Right cardiac atrium (tissue), 5 donors: ENCODE measurements at regions not wholly inside any gene's neighbourhood (a gene's known extent, or its start where the extent isn't known, plus 50 kb on each side); places are given as distances from the start of the nearest gene placed in this dataset.

Experiments
- ATAC-seq, 2 donors: fragments of 200-7000 bp; cut with Tn5 transposase; one replicate each; pipeline versions ENCODE4 v1.8.0 to v1.9.1; 2020; ENCODE audit warnings: moderate library complexity in 2 of 2, mild to moderate bottlenecking in 1 of 2
- DNase-seq, 3 donors: peaks; one replicate each; pipeline ENCODE4 v3.0.0-alpha.2; 2020
- H3K27ac ChIP-seq: one replicate; pipeline ENCODE4 v1.5.1; 2013; ENCODE audit warnings: mild to moderate bottlenecking, low read length, control low read depth, moderate library complexity
- H3K27me3 ChIP-seq: one replicate; pipeline ENCODE4 v1.6.1; 2013; ENCODE audit not compliant: control insufficient read depth, insufficient read depth
- H3K4me1 ChIP-seq: one replicate; pipeline ENCODE4 v1.6.1; 2013; ENCODE audit warnings: low read length; ENCODE audit not compliant: control insufficient read depth, insufficient read depth
- H3K4me3 ChIP-seq: one replicate; pipeline ENCODE4 v1.5.1; 2013; ENCODE audit warnings: low read length, control low read depth
- H3K9me3 ChIP-seq: one replicate; pipeline ENCODE4 v1.6.1; 2013; ENCODE audit warnings: low read length; ENCODE audit not compliant: control insufficient read depth
- WGBS: extraction: QIAGEN DNeasy Blood & Tissue Kit; methylation state at CpG from one replicate; pipeline ENCODE4 v1.1.7; 2013; 5-methylcytosine and 5-hydroxymethylcytosine counted together
- intact Hi-C, 4 donors: fragments of 100-400 bp; cut with DNase I; formaldehyde crosslinking; loops; one replicate each; pipeline versions ENCODE4 v1.11.0 to v1.14.0; 2022 to 2023
- donor health status: healthy with polysubstance abuse.
- donor health status: DM: no; HTN: yes; CAD: no.
- donor health status: DM: no; HTN: no; CAD: no.
- donor health status: DM: no; HTN: yes; CAD: no; lungs with severe emphysema.
- donor health status: DM: yes; HTN: yes; CAD: no.

GRCh38 chr5:26669523-26669922, 368.9 kb downstream of the CDH9 start:
- Histone ChIP-seq H3K27me3 (no peaks in the 10 kb centered on the region), H3K9me3 (no peaks in the 10 kb centered on the region), H3K4me1 (no peaks in the 10 kb centered on the region), H3K4me3 (no peak overlapping the region), H3K27ac (no peak overlapping the region)
- intact Hi-C loops: no loop called here
- DNase-seq (no peak), ATAC-seq (no peak)
- WGBS: 87% methylated on average over 25 of the region's 25 CpGs

GRCh38 chr5:26669031-26669430, 369.4 kb downstream of the CDH9 start:
- Histone ChIP-seq H3K4me1 (no peaks in the 10 kb centered on the region), H3K27me3 (no peaks in the 10 kb centered on the region), H3K9me3 (no peaks in the 10 kb centered on the region), H3K27ac (no peak overlapping the region), H3K4me3 (no peak overlapping the region)
- no peak for DNase-seq
- no peak for ATAC-seq
- intact Hi-C loops: no loop called here
- WGBS: 84% methylated on average over 14 of the region's 14 CpGs

- no peak overlapping the region for H3K27ac ChIP-seq
- H3K4me3 ChIP-seq: no peak overlapping the region
- intact Hi-C loops: no loop called here
- H3K4me1 ChIP-seq: no peaks in the 10 kb centered on the region
- no peak for DNase-seq
- no peaks in the 10 kb centered on the region for H3K9me3 ChIP-seq
- no peak for ATAC-seq
- no peaks in the 10 kb centered on the region for H3K27me3 ChIP-seq
Measured at GRCh38 chr5:26666371-26666770, 372.0 kb downstream of the CDH9 start.

- WGBS: 93% methylated on average over 1 of the region's 1 CpG
Measured at GRCh38 chr5:26663500-26663899, 374.9 kb downstream of the CDH9 start.

GRCh38 chr5:26662806-26663360, 375.5 kb downstream of the CDH9 start:
- Histone ChIP-seq H3K27me3 (no peaks in the 10 kb centered on the region), H3K4me1 (no peaks in the 10 kb centered on the region), H3K4me3 (no peak overlapping the region), H3K27ac (no peak overlapping the region), H3K9me3 (peaks cover 3% of the 10 kb centered on the region)
- no peak for ATAC-seq
- intact Hi-C loops: no loop called here
- no peak for DNase-seq
- 76% methylated on average over 2 of the region's 2 CpGs for WGBS

More at GRCh38 chr5:26663500-26663899, 374.9 kb downstream of the CDH9 start:
- DNase-seq (no peak), ATAC-seq (no peak)
- Histone ChIP-seq H3K4me3 (no peak overlapping the region), H3K9me3 (peaks cover 2% of the 10 kb centered on the region), H3K27ac (no peak overlapping the region), H3K27me3 (no peaks in the 10 kb centered on the region), H3K4me1 (no peaks in the 10 kb centered on the region)
- intact Hi-C loops: no loop called here

- peaks cover 6% of the 10 kb centered on the region for H3K9me3 ChIP-seq
- no peak for ATAC-seq
- no peak overlapping the region for H3K27ac ChIP-seq
- H3K4me1 ChIP-seq: no peaks in the 10 kb centered on the region
- no peaks in the 10 kb centered on the region for H3K27me3 ChIP-seq
- H3K4me3 ChIP-seq: no peak overlapping the region
- DNase-seq: no peak
- WGBS: 89% methylated on average over 12 of the region's 12 CpGs
- intact Hi-C loops: no loop called here
Measured at GRCh38 chr5:26660116-26660515, 378.3 kb downstream of the CDH9 start.

GRCh38 chr5:26649000-26649399, 389.4 kb downstream of the CDH9 start:
- H3K4me1 ChIP-seq: no peaks in the 10 kb centered on the region
- WGBS: 51% methylated on average over 3 of the region's 3 CpGs
- H3K4me3 ChIP-seq: no peak overlapping the region
- intact Hi-C loops: no loop called here
- no peak for DNase-seq
- no peaks in the 10 kb centered on the region for H3K27me3 ChIP-seq
- peaks cover 2% of the 10 kb centered on the region for H3K9me3 ChIP-seq
- no peak for ATAC-seq
- no peak overlapping the region for H3K27ac ChIP-seq

- no peaks in the 10 kb centered on the region for H3K9me3 ChIP-seq
- WGBS: 65% methylated on average over 2 of the region's 2 CpGs
- intact Hi-C loops: no loop called here
Measured at GRCh38 chr5:26647781-26648180, 390.6 kb downstream of the CDH9 start.

GRCh38 chr5:26645659-26646058, 392.7 kb downstream of the CDH9 start:
- no peaks in the 10 kb centered on the region for H3K4me1 ChIP-seq
- H3K4me3 ChIP-seq: no peak overlapping the region
- intact Hi-C loops: no loop called here
- no peaks in the 10 kb centered on the region for H3K9me3 ChIP-seq
- H3K27ac ChIP-seq: no peak overlapping the region
- no peak for ATAC-seq
- DNase-seq: no peak
- WGBS: 89% methylated on average over 5 of the region's 5 CpGs
- H3K27me3 ChIP-seq: no peaks in the 10 kb centered on the region

More at GRCh38 chr5:26647781-26648180, 390.6 kb downstream of the CDH9 start:
- H3K27me3 ChIP-seq: no peaks in the 10 kb centered on the region
- H3K4me3 ChIP-seq: no peak overlapping the region
- H3K4me1 ChIP-seq: no peaks in the 10 kb centered on the region
- DNase-seq (no peak), ATAC-seq (no peak)
- H3K27ac ChIP-seq: no peak overlapping the region

GRCh38 chr5:26641492-26641891, 396.9 kb downstream of the CDH9 start:
- WGBS: 80% methylated on average over 2 of the region's 2 CpGs
- Histone ChIP-seq H3K9me3 (no peaks in the 10 kb centered on the region), H3K27ac (no peak overlapping the region), H3K4me1 (no peaks in the 10 kb centered on the region), H3K27me3 (no peaks in the 10 kb centered on the region), H3K4me3 (no peak overlapping the region)
- intact Hi-C loops: no loop called here
- ATAC-seq: no peak
- DNase-seq: no peak

GRCh38 chr5:26625099-26625498, 413.3 kb downstream of the CDH9 start:
- Histone ChIP-seq H3K4me3 (no peak overlapping the region), H3K27me3 (no peaks in the 10 kb centered on the region), H3K4me1 (no peaks in the 10 kb centered on the region), H3K27ac (no peak overlapping the region), H3K9me3 (peaks cover 2% of the 10 kb centered on the region)
- DNase-seq: no peak
- ATAC-seq: no peak
- intact Hi-C loops: no loop called here
- WGBS: 55% methylated on average over 5 of the region's 5 CpGs

GRCh38 chr5:26622947-26623346, 415.4 kb downstream of the CDH9 start:
- Histone ChIP-seq H3K27ac (no peak overlapping the region), H3K4me1 (no peaks in the 10 kb centered on the region), H3K27me3 (no peaks in the 10 kb centered on the region), H3K4me3 (no peak overlapping the region), H3K9me3 (peaks cover 2% of the 10 kb centered on the region)
- intact Hi-C loops: no loop called here
- 58% methylated on average over 3 of the region's 3 CpGs for WGBS
- ATAC-seq: no peak
- DNase-seq: no peak
